OCI-LY1 (cell line): ENCODE measurements at regions not wholly inside any gene's neighbourhood (a gene's known extent, or its start where the extent isn't known, plus 50 kb on each side); places are given as distances from the start of the nearest gene placed in this dataset.

ENCODE experiments used
- H2AFZ ChIP-seq: fragments of 200-600 bp; sonication (generic), shearing (Covaris generic); 2 replicates; pipeline ENCODE4 v1.6.0; 2014; ENCODE audit warnings: antibody characterized with exemption, mild to moderate bottlenecking, low read length
- H3F3A ChIP-seq: fragments of 200-600 bp; sonication (generic), shearing (Covaris generic); 2 replicates; pipeline ENCODE4 v1.6.0; 2014; ENCODE audit warnings: mild to moderate bottlenecking, antibody characterized with exemption, low read length, moderate library complexity; ENCODE audit not compliant: insufficient read depth
- H3K27ac ChIP-seq: fragments of 200-600 bp; sonication (generic); 2 replicates; pipeline ENCODE4 v1.5.1; 2014; ENCODE audit warnings: low read length, mixed run types, mild to moderate bottlenecking, low read depth; ENCODE audit not compliant: poor library complexity, severe bottlenecking
- H3K27me3 ChIP-seq: fragments of 200-600 bp; sonication (generic); 2 replicates; pipeline ENCODE4 v1.6.0; 2014; ENCODE audit warnings: antibody characterized with exemption, mild to moderate bottlenecking, low read length, moderate library complexity; ENCODE audit not compliant: insufficient read depth
- H3K36me3 ChIP-seq: fragments of 200-600 bp; sonication (generic); 2 replicates; pipeline ENCODE4 v1.6.1; 2014; ENCODE audit warnings: mild to moderate bottlenecking, antibody characterized with exemption, low read length, moderate library complexity, mixed read lengths; ENCODE audit not compliant: insufficient read depth
- H3K4me1 ChIP-seq: fragments of 200-600 bp; sonication (generic); 2 replicates; pipeline ENCODE4 v1.5.1; 2014; ENCODE audit warnings: mild to moderate bottlenecking, low read length, moderate library complexity; ENCODE audit not compliant: insufficient read depth, severe bottlenecking
- H3K4me2 ChIP-seq: fragments of 200-600 bp; sonication (generic), shearing (Covaris generic); 2 replicates; pipeline ENCODE4 v1.6.1; 2014; ENCODE audit warnings: low read length
- H3K4me3 ChIP-seq: fragments of 200-600 bp; sonication (generic); 2 replicates; pipeline ENCODE4 v1.5.1; 2014; ENCODE audit warnings: low read length, low read depth, mild to moderate bottlenecking, mixed read lengths; ENCODE audit not compliant: poor library complexity, severe bottlenecking
- H3K79me2 ChIP-seq: fragments of 200-600 bp; shearing (Covaris generic); 2 replicates; pipeline ENCODE4 v1.6.1; 2016; ENCODE audit warnings: mixed run types, low read length, mixed read lengths; ENCODE audit not compliant: insufficient read depth
- H3K9ac ChIP-seq: fragments of 200-600 bp; sonication (generic), shearing (Covaris generic); 2 replicates; pipeline ENCODE4 v1.6.1; 2014; ENCODE audit warnings: mild to moderate bottlenecking, low read length, mixed read lengths
- H3K9me2 ChIP-seq: fragments of 200-600 bp; sonication (generic), shearing (Covaris generic); 2 replicates; pipeline ENCODE4 v1.6.1; 2014; ENCODE audit warnings: low read depth, mild to moderate bottlenecking, low read length, mixed read lengths
- H3K9me3 ChIP-seq: fragments of 200-600 bp; shearing (Covaris generic); 2 replicates; pipeline ENCODE4 v1.6.1; 2014; ENCODE audit warnings: low read length, mixed read lengths
- H4K20me1 ChIP-seq: fragments of 200-600 bp; sonication (generic), shearing (Covaris generic); 2 replicates; pipeline ENCODE4 v1.6.0; 2016; ENCODE audit warnings: mild to moderate bottlenecking, low read length; ENCODE audit not compliant: insufficient read depth
- EZH2 ChIP-seq: fragments of 200-600 bp; sonication (generic), shearing (Covaris generic); IDR thresholded peaks from 2 replicates; pipeline ENCODE4 v1.8.0; 2017; ENCODE audit warnings: borderline replicate concordance, mixed run types, mild to moderate bottlenecking, antibody characterized with exemption, low read length, moderate library complexity, mixed read lengths
- TF ChIP-seq, protein P1 (sequence below): fragments of 200-600 bp; sonication (generic), shearing (Covaris generic); IDR thresholded peaks from 2 replicates; pipeline ENCODE4 v1.5.1; 2017; ENCODE audit warnings: mild to moderate bottlenecking, antibody characterized with exemption, low read length, moderate library complexity, mixed read lengths

DNA sequence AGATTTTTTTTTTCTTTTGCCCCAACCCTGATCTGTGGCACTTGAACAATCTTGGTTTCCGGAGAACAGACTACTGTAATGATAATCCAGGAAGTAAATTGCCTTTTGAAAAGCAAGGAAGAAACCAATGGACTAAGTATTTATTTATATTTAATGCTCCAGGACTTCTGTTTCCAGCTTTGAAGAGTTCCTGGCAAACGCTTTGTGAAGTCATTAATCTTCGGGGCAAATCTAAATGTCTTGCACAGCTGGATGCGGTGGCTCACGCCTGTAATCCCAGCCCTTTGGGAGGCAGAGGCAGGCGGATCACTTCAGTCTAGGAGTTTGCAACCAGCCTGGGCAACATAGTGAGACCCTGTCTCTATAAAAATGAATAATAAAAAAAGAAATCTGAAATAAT lies 135.1 kb upstream of the GATA6 start:
- TF ChIP-seq, protein P1, sequence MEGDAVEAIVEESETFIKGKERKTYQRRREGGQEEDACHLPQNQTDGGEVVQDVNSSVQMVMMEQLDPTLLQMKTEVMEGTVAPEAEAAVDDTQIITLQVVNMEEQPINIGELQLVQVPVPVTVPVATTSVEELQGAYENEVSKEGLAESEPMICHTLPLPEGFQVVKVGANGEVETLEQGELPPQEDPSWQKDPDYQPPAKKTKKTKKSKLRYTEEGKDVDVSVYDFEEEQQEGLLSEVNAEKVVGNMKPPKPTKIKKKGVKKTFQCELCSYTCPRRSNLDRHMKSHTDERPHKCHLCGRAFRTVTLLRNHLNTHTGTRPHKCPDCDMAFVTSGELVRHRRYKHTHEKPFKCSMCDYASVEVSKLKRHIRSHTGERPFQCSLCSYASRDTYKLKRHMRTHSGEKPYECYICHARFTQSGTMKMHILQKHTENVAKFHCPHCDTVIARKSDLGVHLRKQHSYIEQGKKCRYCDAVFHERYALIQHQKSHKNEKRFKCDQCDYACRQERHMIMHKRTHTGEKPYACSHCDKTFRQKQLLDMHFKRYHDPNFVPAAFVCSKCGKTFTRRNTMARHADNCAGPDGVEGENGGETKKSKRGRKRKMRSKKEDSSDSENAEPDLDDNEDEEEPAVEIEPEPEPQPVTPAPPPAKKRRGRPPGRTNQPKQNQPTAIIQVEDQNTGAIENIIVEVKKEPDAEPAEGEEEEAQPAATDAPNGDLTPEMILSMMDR = no peak
- no peak for TF ChIP-seq EZH2
- Histone ChIP-seq H3K27me3 (no peaks in the 10 kb centered on the region), H3K4me1 (no peaks in the 10 kb centered on the region), H3K9me3 (no peaks in the 10 kb centered on the region), H3F3A (no peaks in the 10 kb centered on the region), H3K4me3 (no peak overlapping the region), H3K27ac (no peak overlapping the region), H3K9ac (no peak overlapping the region), H2AFZ (no peak overlapping the region), H3K4me2 (no peak overlapping the region), H3K79me2 (no peaks in the 10 kb centered on the region), H4K20me1 (no peaks in the 10 kb centered on the region), H3K9me2 (no peaks in the 10 kb centered on the region), H3K36me3 (no peaks in the 10 kb centered on the region)

DNA sequence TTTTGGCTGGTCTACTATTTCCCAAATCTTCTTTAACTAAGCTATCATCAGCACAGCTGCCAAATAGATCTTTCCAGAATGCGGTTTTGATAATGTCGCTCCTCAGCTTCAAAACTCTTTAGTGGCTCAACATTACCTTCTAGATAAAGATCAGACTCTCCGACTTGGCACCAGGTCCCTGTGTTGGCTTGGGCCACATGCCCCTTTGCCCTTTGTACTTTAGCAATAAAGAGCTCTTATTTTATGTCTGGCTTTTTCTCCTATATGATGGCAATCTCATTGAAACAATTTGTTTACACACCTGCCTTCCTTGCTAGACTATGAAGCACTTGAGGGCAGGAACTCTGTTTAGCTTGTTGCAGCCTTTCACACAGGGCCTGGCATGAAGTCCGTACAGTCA lies 128.9 kb upstream of the GATA6 start:
- H3K4me1 ChIP-seq = no peaks in the 10 kb centered on the region
- H3K9ac ChIP-seq = no peak overlapping the region
- H4K20me1 ChIP-seq = no peaks in the 10 kb centered on the region
- H3K36me3 ChIP-seq = no peaks in the 10 kb centered on the region
- H3K27ac ChIP-seq = no peak overlapping the region
- no peaks in the 10 kb centered on the region for H3K27me3 ChIP-seq
- no peaks in the 10 kb centered on the region for H3K9me3 ChIP-seq
- H2AFZ ChIP-seq = no peak overlapping the region
- TF ChIP-seq, protein P1 = no peak
- TF ChIP-seq EZH2 = no peak
- H3K4me2 ChIP-seq = no peak overlapping the region
- no peaks in the 10 kb centered on the region for H3K9me2 ChIP-seq
- H3K4me3 ChIP-seq = no peak overlapping the region
- H3K79me2 ChIP-seq = no peaks in the 10 kb centered on the region
- H3F3A ChIP-seq = no peaks in the 10 kb centered on the region

DNA sequence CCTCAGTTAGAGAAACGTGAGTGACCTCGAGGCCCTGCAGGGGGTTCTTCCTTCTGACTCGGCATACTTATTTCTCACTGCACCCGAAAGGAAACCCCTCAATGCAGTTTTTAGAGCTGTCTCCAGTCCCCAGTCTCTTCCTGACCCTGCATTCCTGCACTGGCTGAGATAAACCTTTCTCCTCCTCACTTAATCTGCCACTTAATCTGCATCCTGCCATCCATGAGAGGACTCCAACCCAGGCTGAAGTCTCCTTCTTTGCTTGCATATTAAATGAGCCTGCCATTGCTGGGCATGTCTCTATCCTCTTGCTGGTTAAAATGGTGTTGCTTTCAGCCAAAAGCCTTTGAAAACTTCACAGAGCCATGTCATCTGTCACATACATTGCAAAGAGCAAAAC lies 125.6 kb upstream of the GATA6 start:
- Histone ChIP-seq H2AFZ (no peak overlapping the region), H3K9me2 (no peaks in the 10 kb centered on the region), H3K27ac (no peak overlapping the region), H4K20me1 (no peaks in the 10 kb centered on the region), H3F3A (no peaks in the 10 kb centered on the region), H3K36me3 (no peaks in the 10 kb centered on the region), H3K4me2 (no peak overlapping the region), H3K4me1 (no peaks in the 10 kb centered on the region), H3K4me3 (no peak overlapping the region), H3K9ac (no peak overlapping the region), H3K9me3 (no peaks in the 10 kb centered on the region), H3K27me3 (no peaks in the 10 kb centered on the region), H3K79me2 (no peaks in the 10 kb centered on the region)
- TF ChIP-seq, protein P1 = no peak
- TF ChIP-seq EZH2 = no peak
